HG02798 (cell line): ENCODE measurements at regions not wholly inside any gene's neighbourhood (a gene's known extent, or its start where the extent isn't known, plus 50 kb on each side); places are given as distances from the start of the nearest gene placed in this dataset.

Experiments
- ATAC-seq: cut with Tn5 transposase; IDR thresholded peaks from one replicate; pipeline ENCODE4 v1.9.1; 2021; ENCODE audit warnings: mild to moderate bottlenecking; ENCODE audit not compliant: unreplicated experiment, poor library complexity

- ATAC-seq = no peak
Measured at GRCh38 chr1:30328401-30329262, 394.8 kb downstream of the MATN1 start.

DNA sequence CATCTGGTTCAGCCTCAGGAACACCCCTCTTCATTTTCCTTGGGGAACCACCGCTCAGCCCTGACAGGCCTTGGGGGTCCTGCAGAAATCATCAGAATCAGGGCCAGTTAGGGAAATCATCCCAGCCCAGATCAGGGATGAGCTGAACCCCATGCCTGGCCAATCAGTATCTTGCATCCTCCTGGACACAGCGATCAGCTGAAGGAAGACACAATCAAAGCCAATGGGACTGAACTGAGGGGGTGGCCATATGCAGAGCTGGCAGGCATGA is 395.4 kb downstream of the MATN1 start:
- no peak for ATAC-seq

- ATAC-seq = no peak
Measured at GRCh38 chr1:30327370-30328099, 395.9 kb downstream of the MATN1 start.

DNA sequence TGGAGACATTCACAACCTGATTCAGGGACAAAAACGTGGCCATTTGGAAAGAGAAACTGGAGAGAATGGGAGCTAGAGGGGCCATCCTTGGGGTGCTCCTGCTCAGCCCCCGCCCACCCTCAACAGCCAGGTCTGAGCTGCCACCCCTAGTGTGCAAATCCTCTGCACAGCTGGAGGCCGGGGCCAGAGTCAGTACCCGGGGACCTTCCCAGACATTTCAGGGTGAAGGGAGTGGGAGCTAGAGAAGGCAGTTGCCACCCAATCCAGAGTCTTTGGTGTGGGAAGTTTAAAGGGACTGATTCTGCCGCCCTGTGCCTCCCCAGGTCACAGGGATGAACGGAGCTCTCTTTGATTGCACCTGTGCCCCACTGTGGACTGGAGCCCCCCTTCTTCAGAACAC is 397.4 kb downstream of the MATN1 start:
- ATAC-seq = no peak

GRCh38 chr1:30325085-30325935 is 398.1 kb downstream of the MATN1 start:
- ATAC-seq = no peak

- ATAC-seq = no peak
Measured at GRCh38 chr1:30324251-30325084, 398.9 kb downstream of the MATN1 start.

DNA sequence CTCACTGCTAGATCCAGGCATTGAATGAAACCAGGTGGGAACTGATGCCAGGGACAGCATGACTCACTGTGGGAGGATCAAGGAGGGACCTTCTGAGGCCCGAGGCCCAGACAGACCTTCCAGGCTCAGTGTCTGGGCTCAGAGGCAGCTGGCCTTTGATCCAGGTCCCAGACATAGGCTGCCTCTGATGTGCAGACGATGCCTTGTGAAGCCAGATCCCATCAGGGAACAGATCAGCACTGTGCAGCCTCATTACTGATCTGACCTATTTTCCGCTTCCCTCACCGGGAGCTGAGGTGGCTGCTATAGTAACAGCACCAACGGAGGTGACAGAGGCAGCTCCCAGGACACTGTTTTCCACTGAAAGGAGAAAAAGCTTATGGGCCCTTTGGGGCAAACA is 399.5 kb downstream of the MATN1 start:
- no peak for ATAC-seq

- no peak for ATAC-seq
Measured at GRCh38 chr1:30323352-30323751, 400.0 kb downstream of the MATN1 start.

- ATAC-seq = no peak
Measured at GRCh38 chr1:30322859-30323257, 400.5 kb downstream of the MATN1 start.

- ATAC-seq = no peak
Measured at GRCh38 chr1:30321996-30322858, 401.2 kb downstream of the MATN1 start.

GRCh38 chr1:30321246-30321910 is 402.0 kb downstream of the MATN1 start:
- ATAC-seq = no peak

DNA sequence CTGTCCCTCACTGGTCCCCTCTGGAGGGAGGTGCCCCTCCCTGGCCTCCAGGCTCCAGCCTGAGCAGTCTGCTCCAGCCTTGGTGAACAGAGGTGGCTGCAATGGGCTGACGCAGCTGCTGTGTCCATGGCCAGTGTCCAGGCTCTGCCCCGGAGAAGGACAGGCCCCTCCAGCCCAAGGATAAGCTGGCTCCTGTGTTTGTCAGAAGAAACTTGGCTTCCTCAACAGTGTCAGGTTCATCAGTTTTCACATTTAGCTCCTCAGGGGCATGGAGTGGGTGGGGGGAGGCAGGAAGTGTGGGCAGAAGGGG is 402.8 kb downstream of the MATN1 start:
- ATAC-seq = no peak

- no peak for ATAC-seq
Measured at GRCh38 chr1:30319765-30320580, 403.4 kb downstream of the MATN1 start.

DNA sequence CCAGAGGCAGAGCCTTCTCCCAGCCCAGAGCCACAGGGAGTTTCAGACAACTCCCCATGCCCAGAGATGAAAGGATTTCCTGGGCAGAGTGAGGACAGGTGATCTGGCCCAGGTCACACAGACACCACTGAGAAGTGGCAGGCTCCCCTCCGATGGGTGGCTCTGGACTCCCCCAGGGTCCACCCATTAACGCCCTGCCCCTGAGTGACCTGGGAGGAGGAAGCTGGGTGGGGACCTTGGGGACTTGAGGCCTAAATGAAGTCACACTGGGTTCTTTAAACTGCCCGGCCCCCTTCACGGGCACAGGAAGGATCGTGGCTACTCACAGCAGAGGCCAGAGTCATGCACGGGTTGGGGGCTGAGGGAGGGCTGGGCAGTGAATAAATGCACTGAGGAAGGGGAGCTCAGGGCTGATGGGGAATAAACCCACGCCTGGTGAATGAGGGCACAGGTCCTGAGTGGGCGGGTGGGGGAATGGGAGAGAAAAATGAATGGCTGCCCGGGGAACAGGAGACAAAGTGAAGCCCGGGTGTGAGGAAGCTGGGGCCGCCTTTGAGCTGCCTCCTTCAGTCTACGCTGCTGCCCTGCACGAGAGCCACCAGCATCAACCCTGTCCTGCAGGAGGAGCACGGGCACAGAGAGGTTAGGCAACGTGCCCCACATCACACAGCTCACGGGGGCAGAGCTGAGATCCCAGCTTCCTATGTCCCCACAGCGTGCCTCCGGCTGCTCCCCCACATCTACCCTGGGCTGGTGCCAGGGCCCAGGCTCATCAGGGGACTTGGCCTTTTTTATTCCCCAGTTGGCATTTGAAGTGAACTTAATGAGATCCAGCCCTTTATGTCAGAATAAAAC is 404.3 kb downstream of the MATN1 start:
- no peak for ATAC-seq

- no peak for ATAC-seq
Measured at GRCh38 chr1:30318413-30318812, 405.0 kb downstream of the MATN1 start.

DNA sequence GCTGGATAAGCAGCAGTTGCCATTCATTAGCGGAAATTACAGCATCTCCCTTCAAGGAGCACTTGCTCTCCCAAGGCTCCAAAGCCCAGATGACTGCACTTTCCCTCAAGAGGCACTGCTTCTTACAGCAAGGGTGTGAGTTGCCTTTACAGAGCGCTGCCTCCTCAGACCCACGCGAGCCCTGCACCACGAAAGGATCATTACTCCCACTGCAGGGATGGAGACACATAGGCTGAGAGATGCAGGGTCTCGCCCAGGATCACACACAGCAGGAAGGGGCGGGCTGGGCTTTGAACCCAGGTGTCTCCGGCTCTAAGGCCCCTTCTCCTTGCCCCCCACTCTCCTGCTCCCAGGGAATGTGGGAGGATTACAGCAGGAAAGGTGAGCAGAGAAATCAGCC is 405.5 kb downstream of the MATN1 start:
- ATAC-seq = no peak

DNA sequence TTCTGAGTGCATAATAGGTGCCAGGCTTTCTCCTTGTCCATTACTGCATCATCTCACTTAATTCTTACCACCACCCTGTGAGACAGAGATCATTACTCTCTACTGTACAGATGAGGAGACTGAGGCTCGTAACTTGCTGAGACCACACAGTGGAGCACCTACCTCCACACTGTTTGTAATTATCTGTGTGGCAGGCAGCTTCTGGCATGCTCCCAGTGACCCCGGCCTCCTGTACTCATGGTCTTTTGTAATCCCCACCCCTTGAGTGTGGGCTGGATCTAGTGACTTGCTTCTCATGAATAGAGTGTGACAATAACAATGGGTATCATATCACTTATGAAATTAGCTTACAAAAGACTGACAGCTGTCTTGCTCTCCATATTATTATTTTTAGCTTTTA is 407.3 kb downstream of the MATN1 start:
- no peak for ATAC-seq
